ENCODE measurements at regions not wholly inside any gene's neighbourhood (a gene's known extent, or its start where the extent isn't known, plus 50 kb on each side); places are given as distances from the start of the nearest gene placed in this dataset.

GRCh38 chr7:80288175-80289122 is 153.8 kb downstream of the GNAI1 start:
- DNase-seq = no peak

GRCh38 chr7:80287400-80288174 is 153.0 kb downstream of the GNAI1 start:
- DNase-seq = no peak

GRCh38 chr7:80286611-80287010 is 152.0 kb downstream of the GNAI1 start:
- no peak for DNase-seq

GRCh38 chr7:80284855-80285254 is 150.2 kb downstream of the GNAI1 start:
- no peak for DNase-seq

- no peak for DNase-seq
Measured at GRCh38 chr7:80279760-80280159, 145.1 kb downstream of the GNAI1 start.

GRCh38 chr7:80278737-80279136 is 144.1 kb downstream of the GNAI1 start:
- no peak for DNase-seq

- no peak for DNase-seq
Measured at GRCh38 chr7:80277434-80278427, 143.1 kb downstream of the GNAI1 start.

Measured in hematopoietic multipotent progenitor cell treated with erythropoietin and hydrocortisone succinate and interleukin-3 and kit ligand, for 6 days (in vitro differentiated cells).